ENCODE measurements at regions not wholly inside any gene's neighbourhood (a gene's known extent, or its start where the extent isn't known, plus 50 kb on each side); places are given as distances from the start of the nearest gene placed in this dataset.

DNA sequence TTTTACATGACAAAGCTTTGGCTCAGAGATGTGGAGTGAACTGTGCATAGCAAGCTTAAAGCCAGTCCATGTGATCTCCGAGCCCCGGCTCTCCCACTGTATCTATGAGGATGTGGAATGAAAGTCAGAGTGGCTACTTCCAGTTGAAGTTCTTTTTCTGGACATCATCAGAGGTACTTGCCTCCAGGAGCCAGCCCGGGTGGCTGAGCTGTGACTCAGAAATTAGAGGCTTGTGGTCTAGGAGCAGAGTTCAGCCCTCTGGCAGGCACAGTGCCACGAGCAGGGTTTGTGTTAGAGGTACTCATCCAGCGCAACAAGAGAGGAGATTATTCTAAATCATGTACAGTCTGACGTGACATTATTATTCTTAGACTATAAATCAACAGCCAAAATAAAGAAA, 322.5 kb downstream of the CDK5RAP2 start:
- no peak for DNase-seq
- TF ChIP-seq POLR2A (IDR thresholded peaks at IDR 0.05) = no peak
- no peak for TF ChIP-seq CTCF (IDR thresholded peaks at IDR 0.05)
- no peaks in the 10 kb centered on the region for H3K4me1 ChIP-seq (replicated peaks in 1 of 2)
- no peak overlapping the region for H3K27ac ChIP-seq
- no peaks in the 10 kb centered on the region for H3K27me3 ChIP-seq
- H3K36me3 ChIP-seq (replicated peaks in 1 of 2) = no peaks in the 10 kb centered on the region
- intact Hi-C loops (cut with DNase I) = no loop called here
- H3K9me3 ChIP-seq (replicated peaks in 1 of 3) = no peaks in the 10 kb centered on the region
- 57 to 74% (median 64%) methylated on average over 5 to 6 of the region's 6 CpGs for WGBS, 4 donors
- H3K4me3 ChIP-seq = no peak overlapping the region

GRCh38 chr9:120256146-120256545, 323.8 kb downstream of the CDK5RAP2 start:
- intact Hi-C loops (cut with DNase I) = no loop called here
- no peaks in the 10 kb centered on the region for H3K9me3 ChIP-seq (replicated peaks in 1 of 3)

GRCh38 chr9:120252248-120252647, 327.7 kb downstream of the CDK5RAP2 start:
- Histone ChIP-seq H3K27ac (no peak overlapping the region), H3K36me3 (replicated peaks in 1 of 2) (no peaks in the 10 kb centered on the region), H3K27me3 (no peaks in the 10 kb centered on the region), H3K9me3 (replicated peaks in 1 of 3) (no peaks in the 10 kb centered on the region), H3K4me1 (replicated peaks in 1 of 2) (no peaks in the 10 kb centered on the region), H3K4me3 (no peak overlapping the region)
- intact Hi-C loops (cut with DNase I) = no loop called here
- WGBS, 4 donors = 4 to 22% (median 17%) methylated on average over 2 of the region's 2 CpGs
- TF ChIP-seq POLR2A (IDR thresholded peaks at IDR 0.05) (no peak), CTCF (IDR thresholded peaks at IDR 0.05) (no peak)
- DNase-seq = no peak

More at GRCh38 chr9:120256146-120256545, 323.8 kb downstream of the CDK5RAP2 start:
- H3K27ac ChIP-seq = no peak overlapping the region
- no peaks in the 10 kb centered on the region for H3K4me1 ChIP-seq (replicated peaks in 1 of 2)
- DNase-seq = no peak
- H3K27me3 ChIP-seq = no peaks in the 10 kb centered on the region
- TF ChIP-seq CTCF (IDR thresholded peaks at IDR 0.05) = no peak
- no peak for TF ChIP-seq POLR2A (IDR thresholded peaks at IDR 0.05)
- H3K36me3 ChIP-seq (replicated peaks in 1 of 2) = no peaks in the 10 kb centered on the region
- H3K4me3 ChIP-seq = no peak overlapping the region

GRCh38 chr9:120242116-120242811, 337.7 kb downstream of the CDK5RAP2 start:
- no peaks in the 10 kb centered on the region for H3K27me3 ChIP-seq
- no peak for TF ChIP-seq POLR2A (IDR thresholded peaks at IDR 0.05)
- no peak for TF ChIP-seq CTCF (IDR thresholded peaks at IDR 0.05)
- DNase-seq = no peak
- no peak overlapping the region for H3K4me3 ChIP-seq
- intact Hi-C loops (cut with DNase I) = no loop called here
- WGBS, 4 donors = 81 to 88% (median 83%) methylated on average over 16 to 21 of the region's 21 CpGs
- no peaks in the 10 kb centered on the region for H3K4me1 ChIP-seq (replicated peaks in 1 of 2)
- no peaks in the 10 kb centered on the region for H3K36me3 ChIP-seq (replicated peaks in 1 of 2)
- no peak overlapping the region for H3K27ac ChIP-seq
- no peaks in the 10 kb centered on the region for H3K9me3 ChIP-seq (replicated peaks in 1 of 3)
